ENCODE measurements at regions not wholly inside any gene's neighbourhood (a gene's known extent, or its start where the extent isn't known, plus 50 kb on each side); places are given as distances from the start of the nearest gene placed in this dataset.
"Not testable (repeated sequence)": the region's sequence is repeated elsewhere in the genome, so short reads cannot be mapped to it uniquely, and the experiment has no call there.

- no peak overlapping the region for H3K4me3 ChIP-seq (ENCODE audit: low read length in 2 of 2)
- H3K27ac ChIP-seq (ENCODE audit: low read depth in 2 of 2, low read length in 2 of 2): no peak overlapping the region
- H3K27me3 ChIP-seq (ENCODE audit: control insufficient read depth in 2 of 2, insufficient read depth in 2 of 2, low read length in 2 of 2): no peaks in the 10 kb centered on the region
- no peak overlapping the region for H3K9ac ChIP-seq (ENCODE audit: low read depth in 1 of 2, low read length in 2 of 2)
- no peaks in the 10 kb centered on the region for H3K4me1 ChIP-seq (ENCODE audit: control insufficient read depth in 2 of 2, insufficient read depth in 2 of 2, low read length in 2 of 2)
- H3K9me3 ChIP-seq (ENCODE audit: control insufficient read depth in 2 of 2, low read length in 2 of 2): no peaks in the 10 kb centered on the region
- no peaks in the 10 kb centered on the region for H3K36me3 ChIP-seq (ENCODE audit: control insufficient read depth in 2 of 2, insufficient read depth in 2 of 2, low read length in 2 of 2)
Measured at GRCh38 chr1:72371259-72372035, 89.1 kb upstream of the NEGR1 start.

GRCh38 chr1:72370836-72371235, 88.5 kb upstream of the NEGR1 start:
- H3K9ac ChIP-seq (ENCODE audit: low read depth in 1 of 2, low read length in 2 of 2); H3K27ac ChIP-seq (ENCODE audit: low read depth in 2 of 2, low read length in 2 of 2); H3K9me3 ChIP-seq (ENCODE audit: control insufficient read depth in 2 of 2, low read length in 2 of 2); H3K4me1 ChIP-seq (ENCODE audit: control insufficient read depth in 2 of 2, insufficient read depth in 2 of 2, low read length in 2 of 2); H3K27me3 ChIP-seq (ENCODE audit: control insufficient read depth in 2 of 2, insufficient read depth in 2 of 2, low read length in 2 of 2); H3K36me3 ChIP-seq (ENCODE audit: control insufficient read depth in 2 of 2, insufficient read depth in 2 of 2, low read length in 2 of 2); H3K4me3 ChIP-seq (ENCODE audit: low read length in 2 of 2): not testable (repeated sequence)

DNA sequence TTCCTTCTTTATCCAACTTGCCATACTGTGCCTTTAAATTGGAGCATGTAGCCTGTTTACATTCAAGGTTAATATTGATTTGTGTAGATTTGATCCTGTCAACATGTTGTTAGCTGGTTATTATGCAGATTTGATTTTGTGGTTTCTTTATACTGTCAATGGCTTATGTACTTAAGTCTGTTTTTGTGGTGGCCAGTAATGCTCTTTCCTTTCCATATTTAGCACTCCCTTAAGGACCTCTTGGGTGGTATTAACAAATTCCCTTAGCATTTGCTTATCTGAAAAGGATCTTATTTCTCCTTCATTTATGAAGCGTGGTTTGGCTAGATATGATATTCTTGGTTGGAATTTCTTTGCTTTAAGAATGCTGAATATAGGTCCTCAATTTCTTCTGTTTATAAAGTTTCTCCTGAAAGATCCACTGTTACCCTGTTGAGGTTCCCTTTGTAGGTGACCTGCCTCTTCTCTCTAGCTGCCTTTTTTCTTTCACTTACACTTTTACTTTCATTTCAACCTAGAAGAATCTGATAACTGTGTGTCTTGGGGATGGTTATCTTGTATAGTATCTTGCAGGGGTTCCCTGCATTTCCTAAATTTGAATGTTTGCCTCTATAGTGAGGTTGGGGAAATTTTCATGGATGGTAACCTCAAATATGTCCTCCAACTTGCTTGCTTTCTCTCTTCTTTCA, 86.9 kb upstream of the NEGR1 start:
- no peaks in the 10 kb centered on the region for H3K9me3 ChIP-seq (ENCODE audit: control insufficient read depth in 2 of 2, low read length in 2 of 2)
- H3K36me3 ChIP-seq (ENCODE audit: control insufficient read depth in 2 of 2, insufficient read depth in 2 of 2, low read length in 2 of 2): no peaks in the 10 kb centered on the region
- no peak overlapping the region for H3K27ac ChIP-seq (ENCODE audit: low read depth in 2 of 2, low read length in 2 of 2)
- H3K4me3 ChIP-seq (ENCODE audit: low read length in 2 of 2): no peak overlapping the region
- H3K4me1 ChIP-seq (ENCODE audit: control insufficient read depth in 2 of 2, insufficient read depth in 2 of 2, low read length in 2 of 2): no peaks in the 10 kb centered on the region
- no peaks in the 10 kb centered on the region for H3K27me3 ChIP-seq (ENCODE audit: control insufficient read depth in 2 of 2, insufficient read depth in 2 of 2, low read length in 2 of 2)
- no peak overlapping the region for H3K9ac ChIP-seq (ENCODE audit: low read depth in 1 of 2, low read length in 2 of 2)

GRCh38 chr1:72366466-72366865, 84.1 kb upstream of the NEGR1 start:
- no peak overlapping the region for H3K27ac ChIP-seq (ENCODE audit: low read depth in 2 of 2, low read length in 2 of 2)

GRCh38 chr1:72365693-72366092, 83.4 kb upstream of the NEGR1 start:
- Histone ChIP-seq H3K4me3 (ENCODE audit: low read length in 2 of 2) (no peak overlapping the region), H3K36me3 (ENCODE audit: control insufficient read depth in 2 of 2, insufficient read depth in 2 of 2, low read length in 2 of 2) (no peaks in the 10 kb centered on the region), H3K4me1 (ENCODE audit: control insufficient read depth in 2 of 2, insufficient read depth in 2 of 2, low read length in 2 of 2) (no peaks in the 10 kb centered on the region), H3K9ac (ENCODE audit: low read depth in 1 of 2, low read length in 2 of 2) (no peak overlapping the region), H3K27ac (ENCODE audit: low read depth in 2 of 2, low read length in 2 of 2) (no peak overlapping the region), H3K27me3 (ENCODE audit: control insufficient read depth in 2 of 2, insufficient read depth in 2 of 2, low read length in 2 of 2) (no peaks in the 10 kb centered on the region), H3K9me3 (ENCODE audit: control insufficient read depth in 2 of 2, low read length in 2 of 2) (no peaks in the 10 kb centered on the region)

More at GRCh38 chr1:72366466-72366865, 84.1 kb upstream of the NEGR1 start:
- H3K9ac ChIP-seq (ENCODE audit: low read depth in 1 of 2, low read length in 2 of 2): no peak overlapping the region
- no peaks in the 10 kb centered on the region for H3K9me3 ChIP-seq (ENCODE audit: control insufficient read depth in 2 of 2, low read length in 2 of 2)
- H3K4me3 ChIP-seq (ENCODE audit: low read length in 2 of 2): no peak overlapping the region
- no peaks in the 10 kb centered on the region for H3K4me1 ChIP-seq (ENCODE audit: control insufficient read depth in 2 of 2, insufficient read depth in 2 of 2, low read length in 2 of 2)
- no peaks in the 10 kb centered on the region for H3K36me3 ChIP-seq (ENCODE audit: control insufficient read depth in 2 of 2, insufficient read depth in 2 of 2, low read length in 2 of 2)
- H3K27me3 ChIP-seq (ENCODE audit: control insufficient read depth in 2 of 2, insufficient read depth in 2 of 2, low read length in 2 of 2): no peaks in the 10 kb centered on the region

DNA sequence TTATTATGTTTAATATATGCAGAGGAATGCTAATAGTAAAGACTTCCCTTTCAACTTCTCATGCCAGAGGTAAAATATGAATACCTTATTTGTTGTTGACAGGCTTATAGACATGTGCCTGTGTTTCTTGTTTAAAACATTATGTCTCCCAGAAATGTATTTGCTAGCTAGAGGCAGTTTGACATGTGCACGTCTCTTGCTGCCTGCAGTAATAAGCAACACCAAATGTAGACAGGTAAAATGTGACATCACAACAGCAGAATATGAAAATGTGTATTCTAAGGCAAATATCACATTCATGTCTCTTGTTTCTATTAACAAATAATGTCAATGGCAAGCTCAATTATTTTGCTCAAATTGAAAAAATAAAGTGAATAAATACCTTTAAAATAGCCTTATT, 80.2 kb upstream of the NEGR1 start:
- Histone ChIP-seq H3K4me1 (ENCODE audit: control insufficient read depth in 2 of 2, insufficient read depth in 2 of 2, low read length in 2 of 2) (no peaks in the 10 kb centered on the region), H3K9me3 (ENCODE audit: control insufficient read depth in 2 of 2, low read length in 2 of 2) (no peaks in the 10 kb centered on the region), H3K4me3 (ENCODE audit: low read length in 2 of 2) (no peak overlapping the region), H3K27me3 (ENCODE audit: control insufficient read depth in 2 of 2, insufficient read depth in 2 of 2, low read length in 2 of 2) (no peaks in the 10 kb centered on the region), H3K36me3 (ENCODE audit: control insufficient read depth in 2 of 2, insufficient read depth in 2 of 2, low read length in 2 of 2) (no peaks in the 10 kb centered on the region), H3K27ac (ENCODE audit: low read depth in 2 of 2, low read length in 2 of 2) (no peak overlapping the region), H3K9ac (ENCODE audit: low read depth in 1 of 2, low read length in 2 of 2) (no peak overlapping the region)

- no peak overlapping the region for H3K27ac ChIP-seq (ENCODE audit: low read depth in 2 of 2, low read length in 2 of 2)
- no peaks in the 10 kb centered on the region for H3K9me3 ChIP-seq (ENCODE audit: control insufficient read depth in 2 of 2, low read length in 2 of 2)
- no peaks in the 10 kb centered on the region for H3K27me3 ChIP-seq (ENCODE audit: control insufficient read depth in 2 of 2, insufficient read depth in 2 of 2, low read length in 2 of 2)
- no peaks in the 10 kb centered on the region for H3K4me1 ChIP-seq (ENCODE audit: control insufficient read depth in 2 of 2, insufficient read depth in 2 of 2, low read length in 2 of 2)
- H3K9ac ChIP-seq (ENCODE audit: low read depth in 1 of 2, low read length in 2 of 2): no peak overlapping the region
- H3K4me3 ChIP-seq (ENCODE audit: low read length in 2 of 2): no peak overlapping the region
- H3K36me3 ChIP-seq (ENCODE audit: control insufficient read depth in 2 of 2, insufficient read depth in 2 of 2, low read length in 2 of 2): no peaks in the 10 kb centered on the region
Measured at GRCh38 chr1:72357411-72357810, 75.1 kb upstream of the NEGR1 start.

GRCh38 chr1:72355899-72356298, 73.6 kb upstream of the NEGR1 start:
- H3K27ac ChIP-seq (ENCODE audit: low read depth in 2 of 2, low read length in 2 of 2): no peak overlapping the region
- H3K4me1 ChIP-seq (ENCODE audit: control insufficient read depth in 2 of 2, insufficient read depth in 2 of 2, low read length in 2 of 2): no peaks in the 10 kb centered on the region
- H3K36me3 ChIP-seq (ENCODE audit: control insufficient read depth in 2 of 2, insufficient read depth in 2 of 2, low read length in 2 of 2): no peaks in the 10 kb centered on the region
- H3K9ac ChIP-seq (ENCODE audit: low read depth in 1 of 2, low read length in 2 of 2): no peak overlapping the region
- H3K9me3 ChIP-seq (ENCODE audit: control insufficient read depth in 2 of 2, low read length in 2 of 2): no peaks in the 10 kb centered on the region
- H3K27me3 ChIP-seq (ENCODE audit: control insufficient read depth in 2 of 2, insufficient read depth in 2 of 2, low read length in 2 of 2): no peaks in the 10 kb centered on the region
- no peak overlapping the region for H3K4me3 ChIP-seq (ENCODE audit: low read length in 2 of 2)

DNA sequence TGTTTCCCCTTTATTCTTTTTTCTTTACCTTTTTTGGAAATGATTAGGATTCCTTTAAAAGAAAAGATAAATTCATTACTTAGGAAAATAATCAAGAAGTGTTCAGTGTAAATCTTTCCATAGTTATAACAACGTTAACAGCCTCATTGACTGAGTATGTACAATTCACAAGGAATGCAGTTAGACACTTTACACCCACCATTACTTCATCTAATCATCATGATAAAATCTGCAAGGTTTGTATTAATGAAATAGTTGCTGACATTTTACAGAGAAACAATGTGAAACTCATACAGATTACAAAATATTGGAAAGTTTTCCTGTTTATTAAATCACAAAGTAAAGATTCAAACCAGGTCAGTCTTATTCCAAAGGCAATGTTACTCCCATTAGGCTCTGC, 59.3 kb upstream of the NEGR1 start:
- no peak overlapping the region for H3K27ac ChIP-seq (ENCODE audit: low read depth in 2 of 2, low read length in 2 of 2)
- no peak overlapping the region for H3K9ac ChIP-seq (ENCODE audit: low read depth in 1 of 2, low read length in 2 of 2)
- H3K4me1 ChIP-seq (ENCODE audit: control insufficient read depth in 2 of 2, insufficient read depth in 2 of 2, low read length in 2 of 2): no peaks in the 10 kb centered on the region
- H3K9me3 ChIP-seq (ENCODE audit: control insufficient read depth in 2 of 2, low read length in 2 of 2): no peaks in the 10 kb centered on the region
- no peak overlapping the region for H3K4me3 ChIP-seq (ENCODE audit: low read length in 2 of 2)
- H3K27me3 ChIP-seq (ENCODE audit: control insufficient read depth in 2 of 2, insufficient read depth in 2 of 2, low read length in 2 of 2): no peaks in the 10 kb centered on the region
- H3K36me3 ChIP-seq (ENCODE audit: control insufficient read depth in 2 of 2, insufficient read depth in 2 of 2, low read length in 2 of 2): no peaks in the 10 kb centered on the region

GRCh38 chr1:72336776-72337175, 54.4 kb upstream of the NEGR1 start:
- Histone ChIP-seq H3K36me3 (ENCODE audit: control insufficient read depth in 2 of 2, insufficient read depth in 2 of 2, low read length in 2 of 2) (no peaks in the 10 kb centered on the region), H3K27me3 (ENCODE audit: control insufficient read depth in 2 of 2, insufficient read depth in 2 of 2, low read length in 2 of 2) (no peaks in the 10 kb centered on the region), H3K4me3 (ENCODE audit: low read length in 2 of 2) (no peak overlapping the region)

More at GRCh38 chr1:72336776-72337175, 54.4 kb upstream of the NEGR1 start:
- H3K9ac ChIP-seq (ENCODE audit: low read depth in 1 of 2, low read length in 2 of 2): no peak overlapping the region
- no peaks in the 10 kb centered on the region for H3K9me3 ChIP-seq (ENCODE audit: control insufficient read depth in 2 of 2, low read length in 2 of 2)
- no peak overlapping the region for H3K27ac ChIP-seq (ENCODE audit: low read depth in 2 of 2, low read length in 2 of 2)
- H3K4me1 ChIP-seq (ENCODE audit: control insufficient read depth in 2 of 2, insufficient read depth in 2 of 2, low read length in 2 of 2): no peaks in the 10 kb centered on the region

Measured in mucosa of rectum (tissue), 2 donors.